ENCODE measurements at regions not wholly inside any gene's neighbourhood (a gene's known extent, or its start where the extent isn't known, plus 50 kb on each side); places are given as distances from the start of the nearest gene placed in this dataset.

DNA sequence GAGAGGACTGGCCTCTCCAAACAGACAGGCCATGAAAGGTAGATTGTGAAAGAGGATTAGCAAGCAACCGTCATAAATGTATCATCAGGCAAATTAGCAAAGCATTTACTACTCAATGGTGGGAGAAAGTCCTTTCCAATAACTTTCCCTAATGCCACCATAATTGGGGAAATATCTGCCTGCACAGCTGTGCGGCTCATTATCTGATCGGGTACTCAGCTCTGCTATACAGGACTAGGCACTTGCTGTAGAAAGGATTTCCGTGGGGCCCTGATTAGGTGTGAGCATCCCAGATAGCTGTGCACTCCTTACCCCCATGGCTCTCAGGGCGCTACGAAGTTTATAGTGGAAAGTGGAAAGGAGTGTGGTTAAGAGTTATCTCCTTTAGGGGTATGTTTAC is 309.7 kb upstream of the PLET1 start:
- Histone ChIP-seq H3K27me3 (ENCODE audit: insufficient read depth, low read length) (peaks cover 11% of the 10 kb centered on the region), H3K4me3 (ENCODE audit: insufficient read depth, low read length) (no peak overlapping the region), H3K27ac (ENCODE audit: low read depth, low read length) (no peak overlapping the region), H3K4me1 (ENCODE audit: insufficient read depth, low read length) (no peaks in the 10 kb centered on the region), H3K79me2 (ENCODE audit: insufficient read depth, low read length) (no peaks in the 10 kb centered on the region), H3K4me2 (ENCODE audit: insufficient read depth, low read length) (no peak overlapping the region), H4K20me1 (ENCODE audit: insufficient read depth, low read length) (no peaks in the 10 kb centered on the region), H2AFZ (ENCODE audit: low read length) (no peak overlapping the region), H3K9me3 (ENCODE audit: low read depth, low read length) (no peaks in the 10 kb centered on the region), H3K36me3 (ENCODE audit: insufficient read depth, low read length) (no peaks in the 10 kb centered on the region)
- no peak for DNase-seq (ENCODE audit: insufficient read length, low spot score, missing footprints)
- TF ChIP-seq, protein P1, sequence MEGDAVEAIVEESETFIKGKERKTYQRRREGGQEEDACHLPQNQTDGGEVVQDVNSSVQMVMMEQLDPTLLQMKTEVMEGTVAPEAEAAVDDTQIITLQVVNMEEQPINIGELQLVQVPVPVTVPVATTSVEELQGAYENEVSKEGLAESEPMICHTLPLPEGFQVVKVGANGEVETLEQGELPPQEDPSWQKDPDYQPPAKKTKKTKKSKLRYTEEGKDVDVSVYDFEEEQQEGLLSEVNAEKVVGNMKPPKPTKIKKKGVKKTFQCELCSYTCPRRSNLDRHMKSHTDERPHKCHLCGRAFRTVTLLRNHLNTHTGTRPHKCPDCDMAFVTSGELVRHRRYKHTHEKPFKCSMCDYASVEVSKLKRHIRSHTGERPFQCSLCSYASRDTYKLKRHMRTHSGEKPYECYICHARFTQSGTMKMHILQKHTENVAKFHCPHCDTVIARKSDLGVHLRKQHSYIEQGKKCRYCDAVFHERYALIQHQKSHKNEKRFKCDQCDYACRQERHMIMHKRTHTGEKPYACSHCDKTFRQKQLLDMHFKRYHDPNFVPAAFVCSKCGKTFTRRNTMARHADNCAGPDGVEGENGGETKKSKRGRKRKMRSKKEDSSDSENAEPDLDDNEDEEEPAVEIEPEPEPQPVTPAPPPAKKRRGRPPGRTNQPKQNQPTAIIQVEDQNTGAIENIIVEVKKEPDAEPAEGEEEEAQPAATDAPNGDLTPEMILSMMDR (IDR thresholded peaks at IDR 0.05; ENCODE audit: extremely low read depth, low read depth, low read length) = no peak

DNA sequence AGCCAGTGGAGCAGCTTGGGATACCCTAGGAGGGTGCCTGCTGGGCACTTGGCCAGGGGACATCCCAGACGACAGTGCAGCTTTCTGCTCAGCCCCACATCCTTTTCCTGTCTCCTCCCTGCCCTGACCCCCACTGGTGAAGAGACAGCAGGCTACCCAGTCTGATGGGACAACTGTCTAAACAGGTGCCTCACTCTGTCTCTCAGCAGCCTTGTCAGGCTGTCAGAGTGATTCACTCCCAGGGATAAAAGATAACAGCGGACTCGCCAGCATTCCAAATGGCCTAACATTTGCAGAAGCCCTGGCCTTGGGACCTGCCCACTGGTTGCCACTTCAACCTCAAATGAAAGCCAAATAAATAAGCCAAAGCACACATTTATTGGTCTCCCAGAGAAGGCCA is 318.6 kb upstream of the PLET1 start:
- no peaks in the 10 kb centered on the region for H3K9me3 ChIP-seq (ENCODE audit: low read depth, low read length)
- H3K27me3 ChIP-seq (ENCODE audit: insufficient read depth, low read length) = no peaks in the 10 kb centered on the region
- TF ChIP-seq, protein P1 (IDR thresholded peaks at IDR 0.05; ENCODE audit: extremely low read depth, low read depth, low read length) = no peak
- no peaks in the 10 kb centered on the region for H3K4me1 ChIP-seq (ENCODE audit: insufficient read depth, low read length)
- no peak overlapping the region for H3K4me2 ChIP-seq (ENCODE audit: insufficient read depth, low read length)
- no peak overlapping the region for H3K4me3 ChIP-seq (ENCODE audit: insufficient read depth, low read length)
- no peaks in the 10 kb centered on the region for H3K79me2 ChIP-seq (ENCODE audit: insufficient read depth, low read length)
- H4K20me1 ChIP-seq (ENCODE audit: insufficient read depth, low read length) = no peaks in the 10 kb centered on the region
- no peak for DNase-seq (ENCODE audit: insufficient read length, low spot score, missing footprints)
- H2AFZ ChIP-seq (ENCODE audit: low read length) = no peak overlapping the region
- H3K36me3 ChIP-seq (ENCODE audit: insufficient read depth, low read length) = no peaks in the 10 kb centered on the region
- H3K27ac ChIP-seq (ENCODE audit: low read depth, low read length) = no peak overlapping the region

DNA sequence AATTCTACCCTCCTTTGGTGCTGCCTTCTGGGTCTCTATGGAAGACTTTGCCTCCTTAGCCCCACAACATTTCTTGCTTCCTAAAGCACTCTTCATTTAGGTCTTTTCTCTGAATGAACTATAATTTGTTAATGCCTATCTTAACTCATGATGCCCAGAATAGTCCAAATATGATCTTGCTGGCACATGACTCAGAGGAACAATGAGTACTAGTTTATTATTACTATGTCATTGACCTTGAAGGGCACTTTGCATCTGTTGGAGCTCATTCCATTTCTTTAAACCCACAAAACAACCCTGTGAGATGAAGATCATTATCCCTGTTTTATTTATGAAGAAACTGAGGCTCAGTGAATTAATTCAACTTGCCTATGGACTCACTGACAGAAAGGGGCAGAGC is 320.2 kb upstream of the PLET1 start:
- Histone ChIP-seq H4K20me1 (ENCODE audit: insufficient read depth, low read length) (no peaks in the 10 kb centered on the region), H3K36me3 (ENCODE audit: insufficient read depth, low read length) (no peaks in the 10 kb centered on the region), H3K4me3 (ENCODE audit: insufficient read depth, low read length) (no peak overlapping the region), H2AFZ (ENCODE audit: low read length) (no peak overlapping the region), H3K4me1 (ENCODE audit: insufficient read depth, low read length) (no peaks in the 10 kb centered on the region), H3K27ac (ENCODE audit: low read depth, low read length) (no peak overlapping the region), H3K79me2 (ENCODE audit: insufficient read depth, low read length) (no peaks in the 10 kb centered on the region), H3K9me3 (ENCODE audit: low read depth, low read length) (no peaks in the 10 kb centered on the region), H3K4me2 (ENCODE audit: insufficient read depth, low read length) (no peak overlapping the region), H3K27me3 (ENCODE audit: insufficient read depth, low read length) (no peaks in the 10 kb centered on the region)
- no peak for DNase-seq (ENCODE audit: insufficient read length, low spot score, missing footprints)
- TF ChIP-seq, protein P1 (IDR thresholded peaks at IDR 0.05; ENCODE audit: extremely low read depth, low read depth, low read length) = no peak

DNA sequence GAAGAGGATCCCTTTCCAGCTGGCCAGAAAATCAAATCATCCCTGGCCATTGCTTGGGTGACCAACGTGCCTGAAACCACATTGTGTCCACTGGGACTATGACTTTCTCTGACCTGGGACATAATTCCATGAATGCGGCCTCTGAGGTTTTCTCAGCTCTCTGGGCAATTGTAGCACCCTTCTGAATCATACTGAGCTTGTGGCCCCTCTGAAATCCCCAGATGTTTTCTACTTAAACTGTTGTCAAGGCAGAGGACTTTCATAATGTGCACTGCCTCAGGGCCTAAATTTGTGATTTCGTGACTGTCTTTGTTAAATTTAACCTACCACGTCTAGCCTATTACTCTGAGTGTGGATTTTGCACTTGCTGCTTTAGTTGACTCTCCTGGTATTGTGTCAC is 321.1 kb upstream of the PLET1 start:
- no peak overlapping the region for H3K27ac ChIP-seq (ENCODE audit: low read depth, low read length)
- no peak for DNase-seq (ENCODE audit: insufficient read length, low spot score, missing footprints)
- TF ChIP-seq, protein P1 (IDR thresholded peaks at IDR 0.05; ENCODE audit: extremely low read depth, low read depth, low read length) = no peak

More for the DNA sequence above, 321.1 kb upstream of the PLET1 start:
- Histone ChIP-seq H2AFZ (ENCODE audit: low read length) (no peak overlapping the region), H3K4me1 (ENCODE audit: insufficient read depth, low read length) (no peaks in the 10 kb centered on the region), H3K4me3 (ENCODE audit: insufficient read depth, low read length) (no peak overlapping the region), H3K9me3 (ENCODE audit: low read depth, low read length) (no peaks in the 10 kb centered on the region), H3K79me2 (ENCODE audit: insufficient read depth, low read length) (no peaks in the 10 kb centered on the region), H3K4me2 (ENCODE audit: insufficient read depth, low read length) (no peak overlapping the region), H3K36me3 (ENCODE audit: insufficient read depth, low read length) (no peaks in the 10 kb centered on the region), H3K27me3 (ENCODE audit: insufficient read depth, low read length) (no peaks in the 10 kb centered on the region), H4K20me1 (ENCODE audit: insufficient read depth, low read length) (no peaks in the 10 kb centered on the region)

Measured in osteoblast (primary cell).